Activated CD4-positive, CD25-positive, alpha-beta regulatory T cell treated with anti-CD3 and anti-CD28 coated beads, Interleukin-2, amount 50 U/mL, for 72 hours (primary cell): ENCODE measurements at regions not wholly inside any gene's neighbourhood (a gene's known extent, or its start where the extent isn't known, plus 50 kb on each side); places are given as distances from the start of the nearest gene placed in this dataset.

Experiments used
- DNase-seq: peaks from one replicate; pipeline ENCODE4 v3.0.0; 2021

GRCh38 chr7:106339513-106340246 lies 54.9 kb upstream of the NAMPT start:
- no peak for DNase-seq

- DNase-seq = no peak
Measured at GRCh38 chr7:106337754-106338153, 53.0 kb upstream of the NAMPT start.

- DNase-seq = no peak
Measured at GRCh38 chr7:106335814-106336213, 51.0 kb upstream of the NAMPT start.
